Vagina (tissue), 2 donors: ENCODE measurements at regions not wholly inside any gene's neighbourhood (a gene's known extent, or its start where the extent isn't known, plus 50 kb on each side); places are given as distances from the start of the nearest gene placed in this dataset.

ENCODE experiments used
- DNase-seq, 2 donors: peaks; one replicate each; pipeline ENCODE4 v3.0.0-alpha.2; 2017; ENCODE audit errors: extremely low spot score in 2 of 2
- H3K27ac ChIP-seq: fragments of 200-600 bp; sonication (generic); one replicate; pipeline ENCODE4 v1.5.1; 2019
- H3K27me3 ChIP-seq: fragments of 200-600 bp; sonication (generic); one replicate; pipeline ENCODE4 v1.5.1; 2019
- H3K36me3 ChIP-seq, 2 donors: fragments of 200-600 bp; sonication (generic); one replicate each; pipeline ENCODE4 v1.5.1; 2017 to 2019
- H3K4me1 ChIP-seq: fragments of 200-600 bp; sonication (generic); one replicate; pipeline ENCODE4 v1.5.1; 2019
- H3K4me3 ChIP-seq, 2 donors: fragments of 200-600 bp; sonication (generic); 1 replicate in 1 of 2; 2 replicates in 1 of 2; pipeline ENCODE4 v1.5.1; 2016 to 2019
- H3K9me3 ChIP-seq: fragments of 200-600 bp; sonication (generic); one replicate; pipeline ENCODE4 v1.5.1; 2019
- CTCF ChIP-seq, 3 experiments: fragments of 450-650 bp in 2 of 3; fragments of 200-600 bp in 1 of 3; sonication (generic) in 1 of 3; IDR thresholded peaks; one replicate each; pipeline ENCODE4 v1.5.1; 2017 to 2019; ENCODE audit warnings: antibody characterized with exemption in 3 of 3, mild to moderate bottlenecking in 2 of 3, moderate library complexity in 2 of 3
- POLR2A ChIP-seq, 2 donors: fragments of 450-650 bp; IDR thresholded peaks; one replicate each; pipeline ENCODE4 v1.6.1; 2017; ENCODE audit warnings: antibody characterized with exemption in 2 of 2, mild to moderate bottlenecking in 2 of 2, moderate library complexity in 2 of 2
- POLR2AphosphoS5 ChIP-seq, 2 donors: sonication (generic); formaldehyde crosslinking; IDR thresholded peaks; one replicate each; pipeline ENCODE4 v1.9.0; 2017; ENCODE audit warnings: antibody characterized with exemption in 2 of 2, mild to moderate bottlenecking in 2 of 2, low read depth in 1 of 2; ENCODE audit not compliant: insufficient read depth in 1 of 2
- intact Hi-C: fragments of 100-400 bp; cut with DNase I; formaldehyde crosslinking; loops from one replicate; pipeline ENCODE4 v1.15.1; 2023

- no peak overlapping the region for H3K4me3 ChIP-seq
- no peaks in the 10 kb centered on the region for H3K36me3 ChIP-seq
- TF ChIP-seq POLR2AphosphoS5 (IDR thresholded peaks at IDR 0.05; ENCODE audit: insufficient read depth in 1 of 2, low read depth in 1 of 2) (no peak), POLR2A (IDR thresholded peaks at IDR 0.05) (no peak), CTCF (IDR thresholded peaks at IDR 0.05) (no peak)
- DNase-seq: no peak
- H3K27me3 ChIP-seq: no peaks in the 10 kb centered on the region
- H3K9me3 ChIP-seq: no peaks in the 10 kb centered on the region
- H3K27ac ChIP-seq: no peak overlapping the region
- H3K4me1 ChIP-seq: peaks cover 12% of the 10 kb centered on the region
- intact Hi-C loops: no loop called here
Observed at GRCh38 chr2:163351966-163352365, 383.8 kb downstream of the FIGN start.

GRCh38 chr2:163351143-163351542 lies 384.7 kb downstream of the FIGN start:
- no peaks in the 10 kb centered on the region for H3K36me3 ChIP-seq
- no peaks in the 10 kb centered on the region for H3K27me3 ChIP-seq
- no peak overlapping the region for H3K4me3 ChIP-seq
- intact Hi-C loops: no loop called here
- no peak for TF ChIP-seq CTCF (IDR thresholded peaks at IDR 0.05)
- no peak for TF ChIP-seq POLR2A (IDR thresholded peaks at IDR 0.05)
- no peak for TF ChIP-seq POLR2AphosphoS5 (IDR thresholded peaks at IDR 0.05; ENCODE audit: insufficient read depth in 1 of 2, low read depth in 1 of 2)
- H3K4me1 ChIP-seq: peaks cover 12% of the 10 kb centered on the region
- no peaks in the 10 kb centered on the region for H3K9me3 ChIP-seq
- no peak for DNase-seq
- H3K27ac ChIP-seq: no peak overlapping the region

DNA sequence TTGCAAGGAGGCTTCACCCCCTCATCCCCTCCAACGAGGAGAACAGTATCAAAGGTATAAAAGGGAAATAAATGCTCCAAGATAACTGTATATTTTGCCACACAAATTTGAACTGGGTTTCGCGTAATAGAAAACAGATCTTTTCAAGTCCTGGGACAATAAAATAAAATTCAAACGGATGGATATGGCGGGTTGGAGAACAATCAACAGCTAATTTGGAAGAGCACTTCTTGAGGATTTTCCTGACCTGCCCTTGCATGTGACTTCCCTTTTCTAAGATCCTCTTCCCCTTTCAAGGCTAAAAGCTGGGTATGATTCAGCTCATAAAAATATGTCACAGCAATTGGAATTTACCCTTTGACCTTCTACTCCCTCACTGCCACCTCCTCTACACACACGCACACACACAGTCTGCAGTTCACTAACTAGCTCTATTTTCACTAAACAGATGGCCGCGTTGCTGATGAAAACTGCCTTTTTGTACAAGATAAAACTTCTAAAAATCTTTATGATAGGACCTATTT lies 386.9 kb downstream of the FIGN start:
- H3K4me1 ChIP-seq: peaks cover 12% of the 10 kb centered on the region
- peak overlapping the region; percentile 40 to 43 for H3K4me3 ChIP-seq
- no peak for DNase-seq
- H3K27me3 ChIP-seq: no peaks in the 10 kb centered on the region
- H3K36me3 ChIP-seq: no peaks in the 10 kb centered on the region
- intact Hi-C loops: loop anchor here (2.0 kb wide), 1 partner anchor 386 kb away; no protein-coding TSS in a partner anchor
- TF ChIP-seq POLR2A (IDR thresholded peaks at IDR 0.05) (no peak), CTCF (IDR thresholded peaks at IDR 0.05) (no peak), POLR2AphosphoS5 (IDR thresholded peaks at IDR 0.05; ENCODE audit: insufficient read depth in 1 of 2, low read depth in 1 of 2) (no peak)
- H3K27ac ChIP-seq: peak overlapping the region; percentile 78
- no peaks in the 10 kb centered on the region for H3K9me3 ChIP-seq

GRCh38 chr2:163347982-163348856 lies 387.6 kb downstream of the FIGN start:
- Histone ChIP-seq H3K4me3 (peak overlapping the region; percentile 40 to 43), H3K4me1 (peaks cover 12% of the 10 kb centered on the region), H3K27ac (peak overlapping the region; percentile 78), H3K36me3 (no peaks in the 10 kb centered on the region), H3K27me3 (no peaks in the 10 kb centered on the region), H3K9me3 (no peaks in the 10 kb centered on the region)
- intact Hi-C loops: loop anchor here (2.0 kb wide), 1 partner anchor 387 kb away; no protein-coding TSS in a partner anchor
- peak in 1 of 2 donors; percentile 89 for DNase-seq
- TF ChIP-seq POLR2AphosphoS5 (IDR thresholded peaks at IDR 0.05; ENCODE audit: insufficient read depth in 1 of 2, low read depth in 1 of 2) (peak; percentile 10 to 75), CTCF (IDR thresholded peaks at IDR 0.05) (no peak)
